SH-SY5Y (cell line): ENCODE measurements at regions not wholly inside any gene's neighbourhood (a gene's known extent, or its start where the extent isn't known, plus 50 kb on each side); places are given as distances from the start of the nearest gene placed in this dataset.

ENCODE experiments used
- GATA2 ChIP-seq: IDR thresholded peaks from 2 replicates; pipeline ENCODE4 v1.6.1; 2011; ENCODE audit warnings: mild to moderate bottlenecking, low read depth, low read length
- GATA3 ChIP-seq: IDR thresholded peaks from 2 replicates; pipeline ENCODE4 v1.6.1; 2011; ENCODE audit warnings: low read depth, mild to moderate bottlenecking, low read length, moderate library complexity

DNA sequence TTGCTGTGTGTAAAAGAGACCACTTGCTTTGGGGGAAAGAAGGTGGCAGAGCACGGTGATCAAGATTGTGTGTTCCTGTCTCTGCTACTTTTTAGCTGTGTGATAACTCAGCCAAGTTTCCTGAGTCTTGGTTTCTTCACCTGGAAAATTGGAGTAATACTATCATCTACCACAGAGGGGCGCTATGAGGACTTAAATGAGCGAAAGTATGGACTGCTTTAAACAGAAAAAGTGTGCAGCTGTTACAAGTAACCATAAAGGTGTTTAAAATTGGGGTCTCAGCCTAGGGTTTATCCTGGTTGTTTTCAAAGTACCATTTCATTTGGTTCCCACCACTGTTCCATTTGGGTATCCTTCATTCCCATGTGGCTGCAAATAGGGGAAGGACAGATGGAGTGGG lies 65.9 kb upstream of the WSCD2 start:
- no peak for TF ChIP-seq GATA3
- TF ChIP-seq GATA2: no peak
